WERI-Rb-1 (cell line): ENCODE measurements at regions not wholly inside any gene's neighbourhood (a gene's known extent, or its start where the extent isn't known, plus 50 kb on each side); places are given as distances from the start of the nearest gene placed in this dataset.

Source experiments
- DNase-seq: peaks from one replicate; pipeline ENCODE4 v3.0.0-alpha.2; 2020
- H3K27ac ChIP-seq: fragments of 250-450 bp; sonication (Bioruptor Pico); 2 replicates; pipeline ENCODE4 v1.5.1; 2020; ENCODE audit warnings: mild to moderate bottlenecking, moderate library complexity
- H3K27me3 ChIP-seq: fragments of 250-450 bp; sonication (Bioruptor Pico); 2 replicates; pipeline ENCODE4 v1.5.1; 2021; ENCODE audit warnings: mild to moderate bottlenecking, low read depth, moderate library complexity; ENCODE audit not compliant: insufficient read depth, severe bottlenecking
- H3K36me3 ChIP-seq: fragments of 250-450 bp; sonication (Bioruptor Pico); 2 replicates; pipeline ENCODE4 v1.5.1; 2020; ENCODE audit warnings: mild to moderate bottlenecking, moderate library complexity
- H3K4me3 ChIP-seq: 2 replicates; pipeline ENCODE4 v1.5.1; 2011; ENCODE audit warnings: low read depth, mild to moderate bottlenecking, control low read depth, low read length
- H3K9me3 ChIP-seq: fragments of 250-450 bp; sonication (Bioruptor Pico); 2 replicates; pipeline ENCODE4 v1.5.1; 2021; ENCODE audit warnings: mild to moderate bottlenecking, moderate library complexity; ENCODE audit not compliant: severe bottlenecking
- CTCF ChIP-seq: IDR thresholded peaks from 2 replicates; pipeline ENCODE4 v1.5.1; 2011; ENCODE audit warnings: low read depth, mild to moderate bottlenecking, control low read depth, inconsistent platforms, low read length

- Histone ChIP-seq H3K36me3 (no peaks in the 10 kb centered on the region), H3K4me3 (no peak overlapping the region), H3K9me3 (peaks cover 3% of the 10 kb centered on the region), H3K27me3 (no peaks in the 10 kb centered on the region), H3K27ac (no peak overlapping the region)
- no peak for TF ChIP-seq CTCF
- no peak for DNase-seq
Measured at GRCh38 chr18:76564655-76565237, 69.7 kb upstream of the ZNF516 start.

DNA sequence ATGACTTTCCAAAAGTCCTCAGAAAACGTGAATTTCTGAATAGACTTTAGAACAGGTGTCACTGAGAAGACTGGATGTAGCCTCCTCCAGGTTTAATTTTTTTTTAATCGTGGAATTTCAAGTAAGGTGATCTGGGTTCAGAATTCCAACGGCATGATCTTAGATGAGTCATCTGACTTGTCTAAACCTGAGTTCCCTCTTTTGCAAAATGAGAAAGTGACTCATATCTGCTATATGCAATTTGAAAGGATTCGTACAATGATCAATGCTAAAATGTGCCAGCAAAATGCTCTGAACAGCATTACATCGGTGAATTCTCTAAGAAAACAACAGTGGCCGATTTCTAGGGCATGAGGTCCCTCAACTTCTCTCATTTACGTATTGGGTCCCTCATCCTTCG, 69.1 kb upstream of the ZNF516 start:
- no peak for TF ChIP-seq CTCF
- H3K36me3 ChIP-seq: no peaks in the 10 kb centered on the region
- H3K9me3 ChIP-seq: peaks cover 3% of the 10 kb centered on the region
- DNase-seq: no peak
- no peak overlapping the region for H3K27ac ChIP-seq
- no peak overlapping the region for H3K4me3 ChIP-seq
- no peaks in the 10 kb centered on the region for H3K27me3 ChIP-seq

GRCh38 chr18:76562286-76563122, 67.5 kb upstream of the ZNF516 start:
- H3K27me3 ChIP-seq: no peaks in the 10 kb centered on the region
- no peak for TF ChIP-seq CTCF
- H3K36me3 ChIP-seq: no peaks in the 10 kb centered on the region
- H3K27ac ChIP-seq: no peak overlapping the region
- DNase-seq: no peak
- peaks cover 3% of the 10 kb centered on the region for H3K9me3 ChIP-seq
- no peak overlapping the region for H3K4me3 ChIP-seq

- no peak overlapping the region for H3K4me3 ChIP-seq
- DNase-seq: no peak
- H3K27me3 ChIP-seq: no peaks in the 10 kb centered on the region
Measured at GRCh38 chr18:76558881-76559667, 64.0 kb upstream of the ZNF516 start.

DNA sequence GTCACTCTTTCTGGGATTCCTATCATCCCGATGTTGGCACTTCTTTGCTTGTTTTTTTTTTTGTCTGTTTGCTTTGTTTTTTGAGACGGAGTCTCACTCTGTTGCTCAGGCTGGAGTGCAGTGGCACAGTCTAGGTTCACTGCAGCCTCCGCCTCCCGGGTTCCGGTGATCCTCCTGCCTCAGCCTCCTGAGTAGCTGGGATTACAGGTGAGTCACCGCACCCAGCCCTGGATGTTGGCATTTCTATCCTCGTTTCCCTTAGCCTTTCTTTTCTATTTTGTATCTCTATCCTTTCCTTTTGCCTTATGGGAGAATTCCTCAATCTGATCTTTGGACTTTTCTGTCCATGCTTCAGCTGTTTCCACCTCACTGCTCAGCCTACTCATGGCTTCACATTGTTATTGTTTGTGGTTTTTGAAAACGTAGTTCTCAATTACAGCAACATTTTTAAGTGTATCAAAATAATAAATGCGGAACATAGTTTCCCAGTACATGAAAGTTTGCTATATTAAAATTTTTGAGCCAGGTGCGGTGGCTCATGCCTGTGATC, 62.1 kb upstream of the ZNF516 start:
- H3K27ac ChIP-seq: no peak overlapping the region
- no peak overlapping the region for H3K4me3 ChIP-seq
- H3K9me3 ChIP-seq: no peaks in the 10 kb centered on the region
- no peak for TF ChIP-seq CTCF
- H3K36me3 ChIP-seq: no peaks in the 10 kb centered on the region
- no peak for DNase-seq
- no peaks in the 10 kb centered on the region for H3K27me3 ChIP-seq

More at GRCh38 chr18:76558881-76559667, 64.0 kb upstream of the ZNF516 start:
- Histone ChIP-seq H3K9me3 (peaks cover 3% of the 10 kb centered on the region), H3K27ac (no peak overlapping the region), H3K36me3 (no peaks in the 10 kb centered on the region)
- TF ChIP-seq CTCF: no peak
